Fibroblast of lung (primary cell): ENCODE measurements at regions not wholly inside any gene's neighbourhood (a gene's known extent, or its start where the extent isn't known, plus 50 kb on each side); places are given as distances from the start of the nearest gene placed in this dataset.

Source experiments
- EZH2 ChIP-seq: IDR thresholded peaks from 2 replicates; pipeline ENCODE4 v1.5.1; 2012; ENCODE audit warnings: low read length, control low read depth, mild to moderate bottlenecking; ENCODE audit errors: missing control alignments
- TF ChIP-seq, protein P1 (sequence below), 2 donors: IDR thresholded peaks in 1 of 2; conservative IDR thresholded peaks in 1 of 2; 1 replicate in 1 of 2; 2 replicates in 1 of 2; pipeline ENCODE4 v1.5.1; 2011 to 2012; ENCODE audit warnings: low read length in 2 of 2, control low read depth in 1 of 2, inconsistent platforms in 1 of 2, low read depth in 1 of 2, mild to moderate bottlenecking in 1 of 2

GRCh38 chr3:66693461-66694031, 192.7 kb upstream of the LRIG1 start:
- TF ChIP-seq, protein P1, sequence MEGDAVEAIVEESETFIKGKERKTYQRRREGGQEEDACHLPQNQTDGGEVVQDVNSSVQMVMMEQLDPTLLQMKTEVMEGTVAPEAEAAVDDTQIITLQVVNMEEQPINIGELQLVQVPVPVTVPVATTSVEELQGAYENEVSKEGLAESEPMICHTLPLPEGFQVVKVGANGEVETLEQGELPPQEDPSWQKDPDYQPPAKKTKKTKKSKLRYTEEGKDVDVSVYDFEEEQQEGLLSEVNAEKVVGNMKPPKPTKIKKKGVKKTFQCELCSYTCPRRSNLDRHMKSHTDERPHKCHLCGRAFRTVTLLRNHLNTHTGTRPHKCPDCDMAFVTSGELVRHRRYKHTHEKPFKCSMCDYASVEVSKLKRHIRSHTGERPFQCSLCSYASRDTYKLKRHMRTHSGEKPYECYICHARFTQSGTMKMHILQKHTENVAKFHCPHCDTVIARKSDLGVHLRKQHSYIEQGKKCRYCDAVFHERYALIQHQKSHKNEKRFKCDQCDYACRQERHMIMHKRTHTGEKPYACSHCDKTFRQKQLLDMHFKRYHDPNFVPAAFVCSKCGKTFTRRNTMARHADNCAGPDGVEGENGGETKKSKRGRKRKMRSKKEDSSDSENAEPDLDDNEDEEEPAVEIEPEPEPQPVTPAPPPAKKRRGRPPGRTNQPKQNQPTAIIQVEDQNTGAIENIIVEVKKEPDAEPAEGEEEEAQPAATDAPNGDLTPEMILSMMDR (conservative IDR thresholded peaks at IDR 0.05 in 1 of 2, IDR thresholded peaks at IDR 0.05 in 1 of 2; ENCODE audit: low read depth in 1 of 2, low read length in 2 of 2), result no peak
- TF ChIP-seq EZH2, result no peak
